Effector memory CD8-positive, alpha-beta T cell (primary cell): ENCODE measurements at regions not wholly inside any gene's neighbourhood (a gene's known extent, or its start where the extent isn't known, plus 50 kb on each side); places are given as distances from the start of the nearest gene placed in this dataset.
"Not testable (repeated sequence)": the region's sequence is repeated elsewhere in the genome, so short reads cannot be mapped to it uniquely, and the experiment has no call there.

Source experiments
- ATAC-seq: fragments of 150-1000 bp; cut with Tn5 transposase; replicated peaks from 2 replicates; pipeline ENCODE4 v1.10.0; 2021; ENCODE audit warnings: mild to moderate bottlenecking, moderate library complexity
- DNase-seq, 3 experiments: peaks; one replicate each; pipeline ENCODE4 v3.0.0; 2021
- H3K27ac Mint-ChIP-seq, 2 donors: one replicate each; pipeline ENCODE4 v1.8.0; 2022; ENCODE audit warnings: mild to moderate bottlenecking in 2 of 2, mixed read lengths in 2 of 2, moderate library complexity in 2 of 2
- H3K27me3 Mint-ChIP-seq, 2 donors: one replicate each; pipeline ENCODE4 v1.8.0; 2022; ENCODE audit warnings: mixed read lengths in 2 of 2
- H3K36me3 Mint-ChIP-seq: one replicate; pipeline ENCODE4 v1.8.0; 2022; ENCODE audit warnings: mild to moderate bottlenecking, moderate library complexity, mixed read lengths; ENCODE audit not compliant: insufficient read depth
- H3K4me1 Mint-ChIP-seq, 2 donors: one replicate each; pipeline ENCODE4 v1.8.0; 2022; ENCODE audit warnings: low read depth in 2 of 2, mixed read lengths in 2 of 2
- H3K4me3 Mint-ChIP-seq, 2 donors: one replicate each; pipeline ENCODE4 v1.8.0; 2022; ENCODE audit warnings: mild to moderate bottlenecking in 2 of 2, mixed read lengths in 2 of 2, moderate library complexity in 2 of 2
- H3K9me3 Mint-ChIP-seq, 2 donors: one replicate each; pipeline ENCODE4 v1.8.0; 2022; ENCODE audit warnings: mixed read lengths in 2 of 2

- Mint-ChIP-seq H3K36me3 (peaks cover 12% of the 10 kb centered on the region), H3K27me3 (no peaks in the 10 kb centered on the region), H3K4me1 (peaks cover 37 to 59% of the 10 kb centered on the region in 2 donors), H3K27ac (peak overlapping the region; percentile 62 to 89), H3K9me3 (no peaks in the 10 kb centered on the region), H3K4me3 (no peak overlapping the region)
- no peak for ATAC-seq
- no peak for DNase-seq
These were observed 89.9 kb upstream of the NEDD9 start for GRCh38 chr6:11322252-11322885.

- no peak for ATAC-seq
- peak overlapping the region in 1 of 2 donors; percentile 89 for H3K27ac Mint-ChIP-seq
- H3K36me3 Mint-ChIP-seq: peaks cover 15% of the 10 kb centered on the region
These were observed 88.6 kb upstream of the NEDD9 start for GRCh38 chr6:11320914-11321597.

GRCh38 chr6:11318835-11319813, 86.7 kb upstream of the NEDD9 start:
- no peak for ATAC-seq
- H3K36me3 Mint-ChIP-seq: peaks cover 14% of the 10 kb centered on the region
- H3K4me1 Mint-ChIP-seq: peaks cover 34 to 44% of the 10 kb centered on the region in 2 donors
- no peak for DNase-seq
- H3K27me3 Mint-ChIP-seq: no peaks in the 10 kb centered on the region
- peak overlapping the region; percentile 88 to 89 for H3K27ac Mint-ChIP-seq
- peak overlapping the region; percentile 11 to 49 for H3K4me3 Mint-ChIP-seq
- no peaks in the 10 kb centered on the region for H3K9me3 Mint-ChIP-seq

More at GRCh38 chr6:11320914-11321597, 88.6 kb upstream of the NEDD9 start:
- Mint-ChIP-seq H3K9me3 (no peaks in the 10 kb centered on the region), H3K4me3 (no peak overlapping the region), H3K4me1 (peaks cover 42 to 53% of the 10 kb centered on the region in 2 donors), H3K27me3 (no peaks in the 10 kb centered on the region)
- DNase-seq: no peak

- Mint-ChIP-seq H3K4me3 (peak overlapping the region; percentile 11 to 32), H3K27me3 (no peaks in the 10 kb centered on the region), H3K4me1 (peaks cover 34 to 43% of the 10 kb centered on the region in 2 donors), H3K36me3 (peaks cover 11% of the 10 kb centered on the region), H3K27ac (peak overlapping the region; percentile 88 to 89), H3K9me3 (peaks cover 3 to 4% of the 10 kb centered on the region in 2 donors)
- DNase-seq: peak; percentile 60 to 64 (median 64)
- ATAC-seq: peak; percentile 95
These were observed 85.7 kb upstream of the NEDD9 start for GRCh38 chr6:11317885-11318771.

GRCh38 chr6:11315743-11316437, 83.4 kb upstream of the NEDD9 start:
- ATAC-seq: no peak
- peaks cover 11% of the 10 kb centered on the region for H3K36me3 Mint-ChIP-seq
- no peak for DNase-seq
- no peaks in the 10 kb centered on the region for H3K27me3 Mint-ChIP-seq
- peaks cover 42 to 49% of the 10 kb centered on the region in 2 donors for H3K4me1 Mint-ChIP-seq
- H3K9me3 Mint-ChIP-seq: peaks cover 6 to 10% of the 10 kb centered on the region in 2 donors
- H3K4me3 Mint-ChIP-seq: no peak overlapping the region
- peak overlapping the region; percentile 88 to 89 for H3K27ac Mint-ChIP-seq

GRCh38 chr6:11313207-11313606, 80.7 kb upstream of the NEDD9 start:
- ATAC-seq (no peak), DNase-seq (no peak)
- Mint-ChIP-seq H3K4me3 (no peak overlapping the region), H3K36me3 (peaks cover 12% of the 10 kb centered on the region), H3K4me1 (peaks cover 34% of the 10 kb centered on the region in 2 donors), H3K9me3 (peaks cover 6 to 10% of the 10 kb centered on the region in 2 donors), H3K27me3 (no peaks in the 10 kb centered on the region), H3K27ac (peak overlapping the region in 1 of 2 donors; percentile 17)

- H3K36me3 Mint-ChIP-seq: peaks cover 8% of the 10 kb centered on the region
- H3K27me3 Mint-ChIP-seq: no peaks in the 10 kb centered on the region
- peak overlapping the region; percentile 38 to 61 for H3K27ac Mint-ChIP-seq
- H3K4me1 Mint-ChIP-seq: peaks cover 26 to 30% of the 10 kb centered on the region in 2 donors
- H3K4me3 Mint-ChIP-seq: no peak overlapping the region
- H3K9me3 Mint-ChIP-seq: peaks cover 6 to 10% of the 10 kb centered on the region in 2 donors
- DNase-seq (no peak), ATAC-seq (no peak)
These were observed 79.5 kb upstream of the NEDD9 start for GRCh38 chr6:11311970-11312369.

GRCh38 chr6:11309947-11310665, 77.6 kb upstream of the NEDD9 start:
- H3K4me3 Mint-ChIP-seq: no peak overlapping the region
- H3K4me1 Mint-ChIP-seq: peaks cover 29 to 31% of the 10 kb centered on the region in 2 donors
- ATAC-seq (no peak), DNase-seq (no peak)
- H3K27ac Mint-ChIP-seq: peak overlapping the region; percentile 1 to 7
- H3K36me3 Mint-ChIP-seq: peaks cover 5% of the 10 kb centered on the region
- H3K27me3 Mint-ChIP-seq: no peaks in the 10 kb centered on the region
- peaks cover 6 to 10% of the 10 kb centered on the region in 2 donors for H3K9me3 Mint-ChIP-seq

GRCh38 chr6:11307226-11307625, 74.8 kb upstream of the NEDD9 start:
- H3K27ac Mint-ChIP-seq: peak overlapping the region in 1 of 2 donors; percentile 62
- no peaks in the 10 kb centered on the region for H3K27me3 Mint-ChIP-seq
- no peak for ATAC-seq
- H3K4me3 Mint-ChIP-seq: no peak overlapping the region
- H3K36me3 Mint-ChIP-seq: peaks cover 8% of the 10 kb centered on the region
- DNase-seq: no peak
- no peaks in the 10 kb centered on the region for H3K9me3 Mint-ChIP-seq
- H3K4me1 Mint-ChIP-seq: peaks cover 28 to 38% of the 10 kb centered on the region in 2 donors

- peaks cover 8% of the 10 kb centered on the region for H3K36me3 Mint-ChIP-seq
- peaks cover 31 to 34% of the 10 kb centered on the region in 2 donors for H3K4me1 Mint-ChIP-seq
- ATAC-seq (no peak), DNase-seq (no peak)
- H3K27me3 Mint-ChIP-seq: no peaks in the 10 kb centered on the region
- no peaks in the 10 kb centered on the region for H3K9me3 Mint-ChIP-seq
- no peak overlapping the region for H3K27ac Mint-ChIP-seq
- no peak overlapping the region for H3K4me3 Mint-ChIP-seq
These were observed 72.5 kb upstream of the NEDD9 start for GRCh38 chr6:11304946-11305345.

GRCh38 chr6:11299876-11300428, 67.5 kb upstream of the NEDD9 start:
- not testable (repeated sequence) for DNase-seq, ATAC-seq, H3K9me3 Mint-ChIP-seq, H3K27me3 Mint-ChIP-seq
- peak overlapping the region; percentile 79 to 88 for H3K27ac Mint-ChIP-seq
- peaks cover 14% of the 10 kb centered on the region for H3K36me3 Mint-ChIP-seq
- peak overlapping the region in 1 of 2 donors; percentile 48 for H3K4me3 Mint-ChIP-seq
- H3K4me1 Mint-ChIP-seq: peaks cover 37 to 43% of the 10 kb centered on the region in 2 donors
